ENCODE measurements at regions not wholly inside any gene's neighbourhood (a gene's known extent, or its start where the extent isn't known, plus 50 kb on each side); places are given as distances from the start of the nearest gene placed in this dataset.

GRCh38 chr7:50864694-50865093 lies 82.0 kb upstream of the GRB10 start:
- Histone ChIP-seq H3K27ac (ENCODE audit: low read length) (no peak overlapping the region), H3K4me3 (ENCODE audit: low read length) (no peak overlapping the region), H3K4me1 (ENCODE audit: low read length) (no peaks in the 10 kb centered on the region), H3K9me2 (replicated peaks; ENCODE audit: insufficient read depth, low read length) (no peaks in the 10 kb centered on the region), H3K36me3 (replicated peaks; ENCODE audit: insufficient read depth, low read length) (no peaks in the 10 kb centered on the region), H3K9ac (ENCODE audit: low read length) (no peak overlapping the region), H2AFZ (ENCODE audit: low read length) (no peak overlapping the region), H3K79me2 (ENCODE audit: low read length) (no peaks in the 10 kb centered on the region), H3K27me3 (replicated peaks; ENCODE audit: insufficient read depth, low read length) (no peaks in the 10 kb centered on the region), H3K9me3 (replicated peaks; ENCODE audit: insufficient read depth, low read length) (no peaks in the 10 kb centered on the region), H4K20me1 (ENCODE audit: insufficient read depth, low read length) (no peaks in the 10 kb centered on the region), H3F3A (ENCODE audit: insufficient read depth, low read length) (no peaks in the 10 kb centered on the region), H3K4me2 (ENCODE audit: low read depth, low read length) (no peak overlapping the region)
- TF ChIP-seq EZH2phosphoT487 (IDR thresholded peaks at IDR 0.05; ENCODE audit: low read length) (no peak), CTCF (IDR thresholded peaks at IDR 0.05; ENCODE audit: low read length) (no peak), EZH2 (optimal IDR thresholded peaks at IDR 0.05; ENCODE audit: low read depth, low read length) (no peak)
- no peak for DNase-seq

- Histone ChIP-seq H4K20me1 (ENCODE audit: insufficient read depth, low read length) (no peaks in the 10 kb centered on the region), H3K9me2 (replicated peaks; ENCODE audit: insufficient read depth, low read length) (no peaks in the 10 kb centered on the region), H3K9me3 (replicated peaks; ENCODE audit: insufficient read depth, low read length) (no peaks in the 10 kb centered on the region), H3K36me3 (replicated peaks; ENCODE audit: insufficient read depth, low read length) (no peaks in the 10 kb centered on the region), H3K4me1 (ENCODE audit: low read length) (no peaks in the 10 kb centered on the region), H3K9ac (ENCODE audit: low read length) (no peak overlapping the region), H3K4me2 (ENCODE audit: low read depth, low read length) (no peak overlapping the region), H2AFZ (ENCODE audit: low read length) (no peak overlapping the region), H3K79me2 (ENCODE audit: low read length) (no peaks in the 10 kb centered on the region), H3F3A (ENCODE audit: insufficient read depth, low read length) (no peaks in the 10 kb centered on the region), H3K4me3 (ENCODE audit: low read length) (no peak overlapping the region), H3K27me3 (replicated peaks; ENCODE audit: insufficient read depth, low read length) (no peaks in the 10 kb centered on the region), H3K27ac (ENCODE audit: low read length) (no peak overlapping the region)
- DNase-seq = no peak
- no peak for TF ChIP-seq EZH2phosphoT487 (IDR thresholded peaks at IDR 0.05; ENCODE audit: low read length)
- TF ChIP-seq CTCF (IDR thresholded peaks at IDR 0.05; ENCODE audit: low read length) = no peak
- TF ChIP-seq EZH2 (optimal IDR thresholded peaks at IDR 0.05; ENCODE audit: low read depth, low read length) = no peak
Observed at GRCh38 chr7:50863053-50863452, 80.4 kb upstream of the GRB10 start.

GRCh38 chr7:50862302-50862701 lies 79.6 kb upstream of the GRB10 start:
- no peak overlapping the region for H3K27ac ChIP-seq (ENCODE audit: low read length)
- no peaks in the 10 kb centered on the region for H3K9me3 ChIP-seq (replicated peaks; ENCODE audit: insufficient read depth, low read length)
- no peak overlapping the region for H3K9ac ChIP-seq (ENCODE audit: low read length)
- H3K4me1 ChIP-seq (ENCODE audit: low read length) = no peaks in the 10 kb centered on the region
- no peaks in the 10 kb centered on the region for H3K9me2 ChIP-seq (replicated peaks; ENCODE audit: insufficient read depth, low read length)
- H2AFZ ChIP-seq (ENCODE audit: low read length) = no peak overlapping the region
- TF ChIP-seq EZH2 (optimal IDR thresholded peaks at IDR 0.05; ENCODE audit: low read depth, low read length) (no peak), EZH2phosphoT487 (IDR thresholded peaks at IDR 0.05; ENCODE audit: low read length) (no peak)
- no peaks in the 10 kb centered on the region for H3F3A ChIP-seq (ENCODE audit: insufficient read depth, low read length)
- no peaks in the 10 kb centered on the region for H3K79me2 ChIP-seq (ENCODE audit: low read length)
- no peak for DNase-seq
- no peak overlapping the region for H3K4me3 ChIP-seq (ENCODE audit: low read length)
- H4K20me1 ChIP-seq (ENCODE audit: insufficient read depth, low read length) = no peaks in the 10 kb centered on the region
- no peaks in the 10 kb centered on the region for H3K36me3 ChIP-seq (replicated peaks; ENCODE audit: insufficient read depth, low read length)
- H3K27me3 ChIP-seq (replicated peaks; ENCODE audit: insufficient read depth, low read length) = no peaks in the 10 kb centered on the region
- H3K4me2 ChIP-seq (ENCODE audit: low read depth, low read length) = no peak overlapping the region

- Histone ChIP-seq H3K79me2 (ENCODE audit: low read length) (no peaks in the 10 kb centered on the region), H3K36me3 (replicated peaks; ENCODE audit: insufficient read depth, low read length) (no peaks in the 10 kb centered on the region), H3K9me3 (replicated peaks; ENCODE audit: insufficient read depth, low read length) (no peaks in the 10 kb centered on the region), H3K4me3 (ENCODE audit: low read length) (no peak overlapping the region), H3K9ac (ENCODE audit: low read length) (no peak overlapping the region), H3K27me3 (replicated peaks; ENCODE audit: insufficient read depth, low read length) (no peaks in the 10 kb centered on the region), H3K27ac (ENCODE audit: low read length) (no peak overlapping the region), H3K4me1 (ENCODE audit: low read length) (no peaks in the 10 kb centered on the region), H3F3A (ENCODE audit: insufficient read depth, low read length) (no peaks in the 10 kb centered on the region), H2AFZ (ENCODE audit: low read length) (no peak overlapping the region), H3K4me2 (ENCODE audit: low read depth, low read length) (no peak overlapping the region), H3K9me2 (replicated peaks; ENCODE audit: insufficient read depth, low read length) (no peaks in the 10 kb centered on the region), H4K20me1 (ENCODE audit: insufficient read depth, low read length) (no peaks in the 10 kb centered on the region)
- TF ChIP-seq CTCF (IDR thresholded peaks at IDR 0.05; ENCODE audit: low read length) (no peak), EZH2 (optimal IDR thresholded peaks at IDR 0.05; ENCODE audit: low read depth, low read length) (no peak), EZH2phosphoT487 (IDR thresholded peaks at IDR 0.05; ENCODE audit: low read length) (no peak)
- no peak for DNase-seq
Observed at GRCh38 chr7:50860598-50860997, 77.9 kb upstream of the GRB10 start.

All from MM.1S (cell line).